Gastroesophageal sphincter (tissue), 3 donors: ENCODE measurements at regions not wholly inside any gene's neighbourhood (a gene's known extent, or its start where the extent isn't known, plus 50 kb on each side); places are given as distances from the start of the nearest gene placed in this dataset.

Experiments used
- EP300 ChIP-seq: sonication (generic); formaldehyde crosslinking; IDR thresholded peaks from one replicate; pipeline ENCODE4 v1.6.1; 2017; ENCODE audit warnings: antibody characterized with exemption, mild to moderate bottlenecking
- POLR2A ChIP-seq, 2 donors: fragments of 450-650 bp; IDR thresholded peaks; one replicate each; pipeline ENCODE4 v1.6.1; 2017; ENCODE audit warnings: antibody characterized with exemption in 2 of 2, mild to moderate bottlenecking in 2 of 2, moderate library complexity in 1 of 2
- POLR2AphosphoS5 ChIP-seq: sonication (generic); formaldehyde crosslinking; IDR thresholded peaks from one replicate; pipeline ENCODE4 v1.6.1; 2017; ENCODE audit warnings: antibody characterized with exemption
- TF ChIP-seq, protein P1 (sequence below), 4 experiments: fragments of 200-600 bp in 2 of 4; fragments of 450-650 bp in 2 of 4; sonication (generic) in 1 of 4; IDR thresholded peaks; one replicate each; pipeline ENCODE4 v1.5.1; 2017 to 2019; ENCODE audit warnings: antibody characterized with exemption in 4 of 4, mild to moderate bottlenecking in 2 of 4, moderate library complexity in 2 of 4

DNA sequence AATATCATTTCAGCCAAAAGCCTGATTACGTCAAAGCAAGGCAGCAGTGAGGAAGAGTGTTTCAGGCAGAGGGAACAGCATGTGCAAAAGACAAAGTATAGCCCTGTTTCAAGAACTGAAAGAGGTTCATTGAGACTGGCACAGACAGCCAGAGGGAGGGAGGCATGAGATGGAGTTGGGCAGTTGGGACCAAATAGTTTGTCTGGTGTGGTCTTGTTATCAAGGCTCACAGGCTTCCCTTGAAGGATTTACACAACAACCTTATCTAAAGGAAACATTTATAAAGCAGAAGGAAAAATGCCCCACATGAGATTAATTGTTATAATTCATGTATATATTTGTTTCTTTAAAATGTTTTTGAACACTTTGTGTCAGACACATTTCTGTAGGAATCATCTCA lies 253.3 kb downstream of the DMAC1 start:
- TF ChIP-seq, protein P1, sequence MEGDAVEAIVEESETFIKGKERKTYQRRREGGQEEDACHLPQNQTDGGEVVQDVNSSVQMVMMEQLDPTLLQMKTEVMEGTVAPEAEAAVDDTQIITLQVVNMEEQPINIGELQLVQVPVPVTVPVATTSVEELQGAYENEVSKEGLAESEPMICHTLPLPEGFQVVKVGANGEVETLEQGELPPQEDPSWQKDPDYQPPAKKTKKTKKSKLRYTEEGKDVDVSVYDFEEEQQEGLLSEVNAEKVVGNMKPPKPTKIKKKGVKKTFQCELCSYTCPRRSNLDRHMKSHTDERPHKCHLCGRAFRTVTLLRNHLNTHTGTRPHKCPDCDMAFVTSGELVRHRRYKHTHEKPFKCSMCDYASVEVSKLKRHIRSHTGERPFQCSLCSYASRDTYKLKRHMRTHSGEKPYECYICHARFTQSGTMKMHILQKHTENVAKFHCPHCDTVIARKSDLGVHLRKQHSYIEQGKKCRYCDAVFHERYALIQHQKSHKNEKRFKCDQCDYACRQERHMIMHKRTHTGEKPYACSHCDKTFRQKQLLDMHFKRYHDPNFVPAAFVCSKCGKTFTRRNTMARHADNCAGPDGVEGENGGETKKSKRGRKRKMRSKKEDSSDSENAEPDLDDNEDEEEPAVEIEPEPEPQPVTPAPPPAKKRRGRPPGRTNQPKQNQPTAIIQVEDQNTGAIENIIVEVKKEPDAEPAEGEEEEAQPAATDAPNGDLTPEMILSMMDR (IDR thresholded peaks at IDR 0.05), result no peak
- TF ChIP-seq EP300, result no peak
- TF ChIP-seq POLR2A (IDR thresholded peaks at IDR 0.05), result no peak
- no peak for TF ChIP-seq POLR2AphosphoS5
